ENCODE measurements at regions not wholly inside any gene's neighbourhood (a gene's known extent, or its start where the extent isn't known, plus 50 kb on each side); places are given as distances from the start of the nearest gene placed in this dataset.

GRCh38 chr18:53606792-53607191 is 617.7 kb downstream of the MBD2 start:
- Histone ChIP-seq H3K9me3 (ENCODE audit: low read depth, low read length) (no peaks in the 10 kb centered on the region), H3K27ac (no peak overlapping the region), H3K36me3 (ENCODE audit: insufficient read depth, low read length) (no peaks in the 10 kb centered on the region), H3K4me3 (no peak overlapping the region), H3K9ac (ENCODE audit: insufficient read length) (no peak overlapping the region)
- TF ChIP-seq EZH2 (IDR thresholded peaks at IDR 0.05) (no peak), POLR2AphosphoS5 (IDR thresholded peaks at IDR 0.05; ENCODE audit: borderline replicate concordance, low read depth, low read length) (no peak), FOXP2 (optimal IDR thresholded peaks at IDR 0.05; ENCODE audit: control extremely low read depth, extremely low read length, insufficient read depth) (no peak)
- no peak for DNase-seq (ENCODE audit: low read depth, low spot score)

- no peak overlapping the region for H3K4me3 ChIP-seq
- no peak for TF ChIP-seq FOXP2 (optimal IDR thresholded peaks at IDR 0.05; ENCODE audit: control extremely low read depth, extremely low read length, insufficient read depth)
- TF ChIP-seq EZH2 (IDR thresholded peaks at IDR 0.05): no peak
- no peak for TF ChIP-seq POLR2AphosphoS5 (IDR thresholded peaks at IDR 0.05; ENCODE audit: borderline replicate concordance, low read depth, low read length)
Measured at GRCh38 chr18:53605198-53605597, 619.3 kb downstream of the MBD2 start.

GRCh38 chr18:53603276-53603675 is 621.2 kb downstream of the MBD2 start:
- no peak for TF ChIP-seq EZH2 (IDR thresholded peaks at IDR 0.05)
- TF ChIP-seq POLR2AphosphoS5 (IDR thresholded peaks at IDR 0.05; ENCODE audit: borderline replicate concordance, low read depth, low read length): no peak
- TF ChIP-seq FOXP2 (optimal IDR thresholded peaks at IDR 0.05; ENCODE audit: control extremely low read depth, extremely low read length, insufficient read depth): no peak
- no peak overlapping the region for H3K27ac ChIP-seq
- H3K9ac ChIP-seq (ENCODE audit: insufficient read length): no peak overlapping the region
- H3K9me3 ChIP-seq (ENCODE audit: low read depth, low read length): no peaks in the 10 kb centered on the region
- H3K4me3 ChIP-seq: no peak overlapping the region
- DNase-seq (ENCODE audit: low read depth, low spot score): no peak
- H3K36me3 ChIP-seq (ENCODE audit: insufficient read depth, low read length): no peaks in the 10 kb centered on the region

More at GRCh38 chr18:53605198-53605597, 619.3 kb downstream of the MBD2 start:
- H3K27ac ChIP-seq: no peak overlapping the region
- no peak overlapping the region for H3K9ac ChIP-seq (ENCODE audit: insufficient read length)
- no peaks in the 10 kb centered on the region for H3K9me3 ChIP-seq (ENCODE audit: low read depth, low read length)
- no peaks in the 10 kb centered on the region for H3K36me3 ChIP-seq (ENCODE audit: insufficient read depth, low read length)
- DNase-seq (ENCODE audit: low read depth, low spot score): no peak

GRCh38 chr18:53601344-53601743 is 623.1 kb downstream of the MBD2 start:
- TF ChIP-seq EZH2 (IDR thresholded peaks at IDR 0.05): no peak
- no peak for TF ChIP-seq FOXP2 (optimal IDR thresholded peaks at IDR 0.05; ENCODE audit: control extremely low read depth, extremely low read length, insufficient read depth)
- TF ChIP-seq POLR2AphosphoS5 (IDR thresholded peaks at IDR 0.05; ENCODE audit: borderline replicate concordance, low read depth, low read length): no peak
- Histone ChIP-seq H3K36me3 (ENCODE audit: insufficient read depth, low read length) (no peaks in the 10 kb centered on the region), H3K9me3 (ENCODE audit: low read depth, low read length) (no peaks in the 10 kb centered on the region)

GRCh38 chr18:53586923-53587322 is 637.5 kb downstream of the MBD2 start:
- no peak overlapping the region for H3K9ac ChIP-seq (ENCODE audit: insufficient read length)
- H3K9me3 ChIP-seq (ENCODE audit: low read depth, low read length): no peaks in the 10 kb centered on the region
- no peak overlapping the region for H3K27ac ChIP-seq
- TF ChIP-seq FOXP2 (optimal IDR thresholded peaks at IDR 0.05; ENCODE audit: control extremely low read depth, extremely low read length, insufficient read depth) (no peak), POLR2AphosphoS5 (IDR thresholded peaks at IDR 0.05; ENCODE audit: borderline replicate concordance, low read depth, low read length) (no peak), EZH2 (IDR thresholded peaks at IDR 0.05) (no peak)
- H3K36me3 ChIP-seq (ENCODE audit: insufficient read depth, low read length): no peaks in the 10 kb centered on the region
- no peak for DNase-seq (ENCODE audit: low read depth, low spot score)
- no peak overlapping the region for H3K4me3 ChIP-seq

More at GRCh38 chr18:53601344-53601743, 623.1 kb downstream of the MBD2 start:
- Histone ChIP-seq H3K27ac (no peak overlapping the region), H3K9ac (ENCODE audit: insufficient read length) (no peak overlapping the region), H3K4me3 (no peak overlapping the region)
- DNase-seq (ENCODE audit: low read depth, low spot score): no peak
